ENCODE measurements at regions not wholly inside any gene's neighbourhood (a gene's known extent, or its start where the extent isn't known, plus 50 kb on each side); places are given as distances from the start of the nearest gene placed in this dataset.

DNA sequence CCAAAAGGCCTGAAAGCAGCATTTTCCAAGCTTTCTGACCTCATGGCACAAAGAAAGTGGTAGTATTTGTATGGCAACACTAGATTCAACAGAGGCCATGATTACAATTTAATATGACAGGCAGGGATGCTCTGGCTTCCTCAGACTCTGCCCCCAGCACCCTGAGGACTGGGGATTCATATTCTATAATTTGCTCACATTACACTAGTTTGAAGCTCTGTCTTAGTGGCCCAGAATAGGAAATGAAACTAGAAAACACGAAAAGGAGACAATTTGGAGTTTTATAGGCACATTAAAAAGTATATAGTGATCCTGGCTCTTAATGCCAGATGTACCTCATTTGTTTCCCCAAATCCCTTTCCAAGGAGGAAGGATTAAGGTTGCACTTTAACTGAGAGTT, 173.0 kb upstream of the STK17B start:
- no peak for DNase-seq (ENCODE audit: low read depth in 1 of 2, low spot score in 1 of 2)

DNA sequence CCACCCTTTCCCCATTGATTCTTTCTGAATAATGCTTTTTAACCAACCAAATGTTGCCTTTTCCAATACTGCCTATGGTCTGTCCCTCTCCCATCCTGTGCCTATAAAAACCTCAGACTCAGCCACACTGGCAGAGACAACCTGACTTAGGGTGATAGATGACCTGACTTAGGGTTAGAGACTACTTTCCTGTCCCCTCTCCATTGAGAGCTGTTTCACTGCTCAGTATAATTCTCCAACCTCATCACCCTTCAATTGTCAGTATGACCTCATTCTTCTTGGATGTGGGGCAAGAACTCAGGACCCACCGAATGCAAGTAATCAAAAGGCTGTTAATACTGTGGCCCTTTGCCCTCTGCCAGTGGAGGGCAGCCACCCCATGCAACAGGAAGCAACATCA, 182.3 kb upstream of the STK17B start:
- DNase-seq (ENCODE audit: low read depth in 1 of 2, low spot score in 1 of 2): no peak

DNA sequence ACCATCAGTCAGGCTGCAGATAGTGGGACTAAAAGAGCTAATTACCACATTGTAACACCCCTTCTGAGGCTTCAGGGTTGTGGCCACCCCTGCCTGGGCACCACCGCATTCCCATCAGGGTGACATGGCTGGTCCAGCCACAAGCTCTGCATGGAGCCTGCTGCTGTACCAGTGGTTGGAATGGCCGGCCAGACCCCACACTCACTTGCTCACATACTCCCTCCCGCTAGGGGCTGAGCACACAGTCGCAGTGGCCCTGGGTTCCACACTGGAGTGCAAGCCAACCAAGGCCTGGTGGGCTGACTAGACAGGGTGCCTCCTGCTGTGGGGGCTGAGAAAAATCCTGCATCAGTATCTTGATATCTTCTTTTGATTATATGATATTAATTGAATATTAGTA, 182.8 kb upstream of the STK17B start:
- no peak for DNase-seq (ENCODE audit: low read depth in 1 of 2, low spot score in 1 of 2)

DNA sequence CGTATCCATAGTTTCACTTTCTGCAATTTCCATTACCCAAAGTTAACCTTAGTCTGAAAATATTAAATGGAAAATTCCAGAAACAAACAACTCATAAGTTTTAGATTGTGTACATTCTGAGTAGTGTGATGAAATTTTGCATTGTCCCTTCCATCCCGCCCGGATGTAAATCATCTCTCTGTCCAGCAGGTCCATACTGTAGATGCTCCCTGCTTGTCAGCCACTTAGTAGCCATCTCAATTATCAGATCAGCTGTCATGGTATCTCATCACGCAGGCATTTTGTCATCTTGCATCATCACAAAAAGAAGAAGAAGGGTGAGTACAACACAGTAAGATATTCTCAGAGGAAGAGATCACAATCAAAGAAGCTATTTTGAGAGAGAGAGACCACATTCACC, 185.0 kb upstream of the STK17B start:
- DNase-seq (ENCODE audit: low read depth in 1 of 2, low spot score in 1 of 2): no peak

DNA sequence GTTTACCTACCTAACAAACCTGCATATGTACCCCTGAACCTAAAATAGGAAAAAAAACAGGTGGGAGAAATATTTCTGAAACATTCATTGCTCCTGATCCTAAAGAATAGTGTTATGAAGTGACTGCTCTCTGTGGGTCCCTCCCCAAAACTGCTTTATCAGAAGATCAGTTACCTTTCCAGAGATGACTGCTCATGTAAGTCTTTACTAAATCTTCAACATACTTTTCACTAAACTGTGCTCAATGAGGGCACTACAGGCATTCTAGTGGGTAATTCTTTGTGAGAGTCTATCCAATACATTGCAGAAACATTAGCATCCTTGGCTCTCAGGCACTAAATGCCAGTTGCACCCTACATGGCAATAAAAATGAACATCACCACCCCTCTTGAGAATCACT, 189.3 kb upstream of the STK17B start:
- DNase-seq (ENCODE audit: low read depth in 1 of 2, low spot score in 1 of 2): no peak

DNA sequence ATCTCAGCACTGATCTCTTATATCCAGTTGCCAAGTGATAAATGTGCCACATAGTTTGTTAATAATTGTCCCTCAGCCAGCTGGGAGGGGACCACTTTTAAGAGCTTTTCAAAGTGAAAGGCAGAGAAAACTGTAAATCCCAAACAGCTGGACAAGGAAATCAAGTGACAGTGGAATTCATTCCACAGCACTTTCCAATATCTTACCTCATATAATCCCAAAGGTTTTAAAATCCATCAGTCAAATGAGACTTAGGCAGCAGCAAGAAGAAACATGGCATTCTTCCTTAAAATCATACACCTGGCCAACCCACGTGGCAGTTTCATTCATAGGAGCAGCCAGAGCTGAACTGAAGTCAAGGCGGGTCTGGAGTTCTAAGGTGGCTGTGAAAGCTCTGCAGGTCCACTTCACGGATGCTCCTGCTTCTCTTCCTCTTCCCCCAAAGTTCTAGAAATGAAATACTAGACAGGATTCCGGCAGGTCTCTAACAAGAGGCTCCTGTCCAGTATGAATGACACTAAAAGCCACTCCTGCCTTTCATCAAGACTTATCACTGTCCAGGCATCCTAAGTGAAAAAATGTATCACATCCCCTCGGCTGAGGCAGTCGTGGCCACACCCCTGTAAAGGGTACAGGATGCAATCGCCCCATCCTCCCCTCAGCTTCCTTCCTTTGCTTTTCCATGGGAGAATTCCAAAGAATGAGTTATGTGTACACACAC, 190.4 kb upstream of the STK17B start:
- no peak for DNase-seq (ENCODE audit: low read depth in 1 of 2, low spot score in 1 of 2)

DNA sequence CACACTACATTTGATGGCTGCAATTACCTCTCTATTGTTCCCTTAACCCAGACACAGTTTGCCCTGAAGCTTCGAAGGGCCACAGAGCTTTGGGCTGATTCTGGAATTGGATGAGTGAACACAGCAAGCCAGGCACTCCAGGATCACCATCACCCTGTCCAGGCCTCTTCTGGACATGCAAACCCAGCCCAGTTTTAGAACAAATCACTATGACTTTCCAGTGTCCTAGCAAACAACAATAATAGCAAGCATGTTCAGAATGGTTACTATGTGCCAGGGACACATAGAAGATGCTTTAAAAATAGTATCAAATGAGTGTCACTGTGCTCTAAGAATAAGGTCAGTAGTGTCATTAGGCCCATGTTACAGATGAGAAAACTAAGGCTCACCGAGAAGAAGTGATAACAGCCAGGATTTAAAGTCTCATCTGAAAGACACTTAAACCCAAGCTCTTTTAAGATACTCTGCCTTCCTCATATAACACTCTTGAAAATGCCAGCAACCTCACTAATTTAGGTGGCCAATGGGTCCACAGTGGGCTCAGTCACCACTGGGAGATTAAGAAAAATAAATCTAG, 191.7 kb upstream of the STK17B start:
- DNase-seq (ENCODE audit: low read depth in 1 of 2, low spot score in 1 of 2): no peak

DNA sequence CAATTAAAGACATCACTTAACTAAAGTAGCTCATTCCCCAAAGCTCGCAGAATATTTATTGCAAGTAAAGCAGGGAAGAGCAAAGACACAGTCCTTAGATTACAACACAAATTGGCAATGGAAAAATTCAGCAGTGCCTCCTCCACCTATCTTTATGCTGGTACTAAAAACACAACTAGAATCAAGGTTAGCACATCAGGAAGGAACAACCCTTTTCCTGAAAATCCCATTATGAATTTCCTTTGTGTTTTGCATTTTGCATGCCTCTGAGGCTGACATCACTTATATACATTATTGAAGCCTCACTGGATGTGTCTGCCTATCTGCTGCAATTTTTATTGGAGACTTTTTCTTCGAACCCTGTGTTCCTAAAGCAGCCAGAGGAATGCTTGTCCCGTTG, 193.8 kb upstream of the STK17B start:
- DNase-seq (ENCODE audit: low read depth in 1 of 2, low spot score in 1 of 2): no peak

DNA sequence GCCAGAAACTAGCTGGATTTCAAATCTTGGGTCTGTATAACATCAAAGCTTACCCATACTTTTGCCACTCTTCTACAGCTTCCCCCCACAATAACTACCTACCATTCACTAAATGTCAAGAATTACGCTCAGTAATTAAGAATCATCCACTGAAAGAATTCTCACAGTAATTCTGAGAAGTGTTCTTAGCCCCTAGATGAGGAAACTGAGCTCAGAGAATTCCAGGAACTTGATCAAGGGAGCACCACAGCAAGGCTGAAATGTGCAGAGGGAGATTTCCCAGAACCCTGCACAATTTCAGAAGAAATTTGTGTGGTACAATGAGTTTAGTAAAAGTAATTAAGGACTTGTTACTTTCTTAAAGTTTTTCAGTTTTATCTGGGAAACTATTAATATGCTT, 194.5 kb upstream of the STK17B start:
- no peak for DNase-seq (ENCODE audit: low read depth in 1 of 2, low spot score in 1 of 2)

DNA sequence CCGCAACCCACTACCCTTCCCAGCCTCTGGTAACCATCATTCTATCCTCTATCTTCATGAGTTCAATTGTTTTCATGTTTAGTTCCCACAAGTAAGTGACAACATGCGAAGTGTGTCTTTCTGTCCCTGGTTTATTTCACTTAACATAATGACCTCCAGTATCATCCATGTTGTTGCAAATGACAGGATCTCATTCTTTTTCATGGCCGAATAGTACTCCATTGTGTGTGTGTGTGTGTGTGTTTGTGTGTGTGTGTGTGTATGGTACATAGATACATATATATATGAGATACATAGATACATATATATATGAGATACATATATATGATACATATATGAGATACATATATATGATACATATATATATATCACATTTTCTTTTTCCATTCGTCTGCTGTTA, 196.3 kb upstream of the STK17B start:
- DNase-seq (ENCODE audit: low read depth in 1 of 2, low spot score in 1 of 2): no peak

DNA sequence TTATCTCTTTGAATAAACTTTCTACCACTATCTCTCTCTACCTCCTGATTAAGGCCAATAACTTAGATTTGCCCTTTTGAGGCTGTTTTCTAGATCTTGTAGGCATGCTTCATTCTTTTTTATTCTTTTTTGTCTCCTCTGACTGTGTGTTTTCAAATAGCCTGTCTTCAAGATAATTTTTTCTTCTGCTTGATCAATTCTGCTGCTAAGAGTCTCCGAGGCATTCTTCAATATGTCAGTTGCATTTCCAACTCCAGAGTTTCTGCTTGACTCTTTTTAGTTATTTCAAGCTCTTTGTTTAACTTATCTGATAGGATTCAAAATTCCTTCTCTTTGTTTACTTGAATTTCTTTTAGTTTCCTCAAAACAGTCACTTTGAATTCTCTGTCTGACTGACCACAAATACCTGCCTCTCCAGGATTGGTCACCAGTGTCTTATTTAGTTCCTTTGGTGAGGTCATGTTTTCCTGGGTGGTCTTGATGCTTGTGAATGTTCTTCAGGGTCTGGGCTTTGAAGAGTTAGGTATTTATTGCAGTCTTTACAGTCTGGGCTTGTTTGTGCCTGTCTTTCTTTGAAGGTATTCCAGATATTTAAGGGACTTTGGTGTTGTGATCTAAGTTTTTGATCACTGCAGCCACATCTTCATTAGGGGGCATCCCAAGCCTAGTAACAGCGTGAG, 197.3 kb upstream of the STK17B start:
- DNase-seq (ENCODE audit: low read depth in 1 of 2, low spot score in 1 of 2): no peak

DNA sequence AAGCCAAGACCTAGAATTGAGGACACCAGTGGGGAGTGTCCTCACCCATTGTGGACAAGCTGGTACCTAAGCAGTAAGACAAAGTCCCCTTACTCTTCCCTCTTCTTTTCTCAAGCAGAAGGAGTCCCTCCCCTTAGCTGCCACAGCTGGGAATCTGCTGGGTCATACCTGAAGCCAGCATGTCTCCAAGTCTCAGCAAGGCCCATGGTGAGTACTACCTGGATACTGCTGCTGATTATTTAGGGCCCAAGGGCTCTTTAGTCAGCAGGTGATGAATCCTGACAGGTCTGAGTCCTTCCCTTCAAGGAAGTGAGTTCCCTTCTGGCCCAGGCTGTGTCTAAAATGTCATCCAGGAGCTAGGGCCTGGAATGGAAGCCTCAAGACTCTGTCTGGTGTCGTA, 198.6 kb upstream of the STK17B start:
- no peak for DNase-seq (ENCODE audit: low read depth in 1 of 2, low spot score in 1 of 2)

DNA sequence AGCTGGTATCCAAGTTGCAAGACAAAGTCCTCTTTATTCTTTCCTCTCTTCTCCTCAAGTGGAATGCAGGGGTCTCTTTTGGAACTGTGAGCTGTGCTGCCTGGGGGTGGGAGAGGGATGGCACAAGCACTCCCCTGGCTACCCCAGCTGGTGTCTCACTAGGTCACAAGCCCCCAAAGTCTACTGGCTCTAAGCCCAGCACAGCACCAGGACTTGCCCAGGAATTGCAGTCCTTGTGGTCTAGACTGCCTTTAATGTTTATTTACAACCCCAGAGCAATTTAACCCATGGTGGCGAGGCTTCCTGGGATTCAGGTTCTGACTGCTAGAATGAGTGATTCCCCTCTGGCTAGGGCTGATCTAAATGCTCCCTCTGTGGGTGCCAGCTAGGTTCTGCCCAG, 199.0 kb upstream of the STK17B start:
- DNase-seq (ENCODE audit: low read depth in 1 of 2, low spot score in 1 of 2): no peak

DNA sequence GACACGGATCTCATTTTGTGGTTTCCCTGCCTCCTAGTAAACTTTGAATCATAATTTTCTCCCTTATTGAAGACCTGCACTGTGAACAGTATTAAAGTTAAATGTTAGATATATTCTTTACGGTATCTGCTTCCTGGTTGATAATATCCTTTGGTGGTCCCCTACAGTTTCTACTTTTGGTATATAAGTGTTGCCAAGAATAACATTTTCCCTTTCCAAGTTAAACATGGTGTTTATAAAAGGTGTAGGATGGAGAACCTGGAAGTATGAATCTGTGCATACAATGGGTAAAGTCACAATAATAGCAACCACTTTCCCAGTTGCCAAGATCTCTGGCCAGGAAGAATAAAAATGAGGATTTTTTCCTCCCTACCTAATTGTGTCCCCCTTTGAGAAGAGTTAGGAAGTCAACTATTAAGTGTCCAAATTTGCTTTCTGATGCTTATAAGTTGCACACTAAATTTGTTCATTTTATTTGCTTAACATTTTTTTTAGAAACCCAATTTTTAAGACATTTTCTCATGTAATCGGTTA, 201.0 kb upstream of the STK17B start:
- no peak for DNase-seq (ENCODE audit: low read depth in 1 of 2, low spot score in 1 of 2)

DNA sequence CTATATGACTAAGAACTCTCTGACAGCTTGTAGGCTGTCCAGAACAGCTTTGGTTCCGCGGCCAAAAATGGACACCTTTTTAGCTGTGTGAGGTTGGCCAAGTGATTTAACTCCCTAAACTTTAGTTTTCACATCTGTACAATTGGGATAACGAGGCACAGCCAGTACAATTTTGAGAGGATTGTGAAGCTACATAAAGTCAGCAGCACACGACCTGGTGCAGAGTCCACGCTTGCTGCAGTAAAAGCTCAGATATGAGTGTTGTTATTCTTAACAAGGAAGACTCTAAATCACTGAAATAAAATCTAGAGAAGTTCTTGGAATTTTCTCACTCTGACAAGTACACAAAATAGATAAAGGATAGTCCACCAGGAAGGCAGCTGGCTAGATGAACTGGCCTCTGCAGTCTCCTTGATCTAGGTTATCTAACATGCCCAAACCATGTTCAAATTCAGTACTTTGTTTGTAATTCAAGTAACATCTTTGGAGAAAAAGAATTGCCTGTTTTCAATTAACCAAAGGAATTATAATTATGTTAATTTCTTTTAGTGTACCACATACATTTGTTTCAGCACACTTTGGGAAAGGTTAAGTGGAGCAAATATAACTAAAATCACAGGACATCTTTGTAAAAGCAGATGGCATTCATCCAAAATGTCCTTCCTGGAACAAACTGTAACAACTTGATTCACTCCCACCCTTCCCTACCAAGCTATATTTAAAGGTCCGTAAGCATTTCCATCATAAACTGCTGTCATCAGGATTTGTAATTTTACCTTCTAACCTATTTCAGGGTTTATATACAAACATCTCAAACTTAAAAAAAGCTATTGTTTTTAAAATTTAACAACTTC, 201.7 kb upstream of the STK17B start:
- DNase-seq (ENCODE audit: low read depth in 1 of 2, low spot score in 1 of 2): no peak

DNA sequence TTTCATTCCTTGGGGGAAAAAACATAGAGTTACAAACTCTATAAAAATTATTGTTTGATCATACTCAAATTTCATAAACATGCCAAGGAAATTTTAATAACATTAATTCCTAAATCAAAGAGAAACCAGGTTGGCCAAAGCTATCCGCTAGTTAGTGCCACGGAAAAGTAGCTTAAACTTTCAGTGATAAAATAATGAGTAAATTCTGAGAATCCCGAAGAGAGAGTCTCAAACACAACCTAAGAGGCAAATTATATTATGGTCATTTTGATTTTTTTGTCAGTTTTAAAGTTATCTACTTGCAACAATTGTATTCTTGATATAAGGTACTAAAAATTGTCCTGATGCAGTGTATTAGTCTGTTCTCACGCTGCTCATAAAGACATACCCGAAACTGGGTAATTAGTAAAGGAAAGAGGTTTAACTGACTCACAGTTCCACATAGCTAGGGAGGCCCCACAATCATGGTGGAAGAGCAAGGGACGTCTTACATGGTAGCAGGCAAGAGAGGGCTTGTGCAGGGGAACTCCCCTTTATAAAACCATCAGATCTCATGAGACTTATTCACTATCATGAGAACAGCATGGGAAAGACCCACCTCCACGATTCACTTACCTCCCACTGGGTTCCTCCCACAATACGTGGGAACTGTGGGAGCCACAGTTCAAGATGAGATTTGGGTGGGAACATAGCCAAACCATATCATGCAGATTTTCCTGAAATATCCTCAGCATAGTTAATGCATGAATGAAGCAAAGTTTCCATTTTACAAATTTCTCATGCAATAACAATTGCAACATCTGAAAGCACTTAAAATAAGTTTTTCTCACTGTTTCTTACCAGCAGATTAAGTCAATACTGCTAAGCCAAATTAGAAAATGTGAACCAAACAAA, 205.9 kb upstream of the STK17B start:
- no peak for DNase-seq (ENCODE audit: low read depth in 1 of 2, low spot score in 1 of 2)

DNA sequence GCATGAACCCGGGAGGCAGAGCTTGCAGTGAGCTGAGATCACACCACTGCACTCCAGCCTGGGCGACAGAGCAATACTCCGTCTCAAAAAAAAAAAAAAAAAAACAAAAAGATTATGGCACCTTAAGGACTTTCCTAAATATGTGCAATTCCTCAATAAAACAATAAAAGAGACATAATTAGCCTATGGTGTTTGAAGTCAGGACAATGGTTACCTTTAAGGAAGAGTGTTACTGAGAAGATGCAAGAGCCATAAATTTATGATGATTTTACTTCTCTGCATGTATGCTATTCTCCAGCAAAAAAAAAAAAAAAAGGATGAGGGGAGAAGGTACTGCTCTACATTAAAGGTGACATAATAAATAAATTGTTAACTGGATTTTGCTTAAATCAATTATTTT, 208.2 kb upstream of the STK17B start:
- DNase-seq (ENCODE audit: low read depth in 1 of 2, low spot score in 1 of 2): no peak

DNA sequence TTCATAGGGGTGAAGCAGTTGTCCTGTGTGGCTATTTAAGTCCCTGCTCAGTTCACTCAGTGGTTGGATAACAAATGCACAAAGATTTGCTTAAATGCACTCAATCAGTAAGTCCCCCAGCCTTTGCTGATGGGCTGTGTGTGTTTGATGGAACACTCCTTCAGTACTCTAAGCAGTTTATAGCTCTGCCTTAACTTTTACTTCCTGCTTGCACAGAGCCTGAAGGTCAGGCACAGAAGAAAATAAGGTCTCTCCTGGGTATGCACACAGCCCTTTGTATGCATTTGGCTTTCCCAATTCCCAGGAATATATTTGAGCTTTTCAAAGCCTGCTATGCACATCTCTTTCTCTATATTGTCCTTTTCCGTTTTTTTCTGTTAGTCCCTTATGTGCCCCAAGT, 208.7 kb upstream of the STK17B start:
- no peak for DNase-seq (ENCODE audit: low read depth in 1 of 2, low spot score in 1 of 2)

DNA sequence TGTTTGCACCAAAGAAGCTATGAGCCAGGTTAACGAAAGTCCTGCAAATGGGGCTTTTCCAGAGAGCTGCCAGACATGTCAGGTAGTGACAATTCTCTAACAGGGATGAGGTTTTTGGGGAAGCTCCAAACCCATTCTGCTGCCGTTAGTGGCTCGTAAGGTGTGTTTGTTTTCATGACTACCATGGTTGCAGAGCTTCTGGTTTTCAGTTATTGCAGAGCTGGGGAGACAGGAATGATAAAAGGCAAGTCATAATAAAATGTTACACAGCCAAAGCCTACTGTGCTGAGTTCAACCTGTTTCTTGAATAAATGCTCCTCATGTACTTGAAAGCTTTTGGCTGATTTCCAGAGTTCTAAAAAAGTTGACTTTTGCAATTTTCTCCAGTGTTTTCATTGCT, 209.2 kb upstream of the STK17B start:
- no peak for DNase-seq (ENCODE audit: low read depth in 1 of 2, low spot score in 1 of 2)

DNA sequence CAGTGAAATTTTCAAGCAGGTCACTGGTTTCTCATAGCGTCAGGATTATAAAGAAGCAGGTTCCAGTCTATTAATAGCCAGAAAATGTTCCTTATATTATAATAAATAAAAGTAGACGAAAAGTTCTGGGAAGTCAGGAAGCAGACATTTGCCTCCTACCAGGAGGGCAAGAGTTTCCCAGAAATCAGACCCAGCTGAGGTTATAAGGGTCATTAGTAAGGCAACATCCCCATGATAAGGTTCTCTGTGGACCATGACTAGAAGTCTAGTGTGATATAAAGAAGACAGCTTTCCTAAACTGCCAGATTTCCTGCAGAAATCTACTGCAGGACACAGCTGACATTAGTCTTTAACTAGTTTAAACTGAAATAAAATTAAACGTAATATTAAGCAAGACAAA, 210.1 kb upstream of the STK17B start:
- no peak for DNase-seq (ENCODE audit: low read depth in 1 of 2, low spot score in 1 of 2)

DNA sequence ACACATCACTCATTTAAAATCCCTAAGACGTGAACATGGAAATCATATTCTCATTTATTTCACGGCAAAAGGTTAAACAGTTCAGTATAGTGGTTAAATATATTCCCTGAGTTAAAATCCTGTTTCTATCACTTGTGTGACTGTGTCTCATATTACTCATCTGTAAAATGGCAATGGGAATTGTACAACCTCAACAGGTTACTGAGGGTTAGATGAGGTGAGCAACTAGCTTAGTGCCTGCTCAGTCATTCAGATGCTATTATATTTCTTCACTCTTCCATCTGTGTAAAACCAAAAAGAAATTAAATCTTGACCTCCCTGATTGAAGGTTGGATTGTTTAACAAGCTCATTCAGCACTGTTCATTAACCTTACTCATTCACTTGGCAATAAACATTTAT, 212.4 kb upstream of the STK17B start:
- DNase-seq (ENCODE audit: low read depth in 1 of 2, low spot score in 1 of 2): no peak
